Keratinocyte (primary cell): ENCODE measurements at regions not wholly inside any gene's neighbourhood (a gene's known extent, or its start where the extent isn't known, plus 50 kb on each side); places are given as distances from the start of the nearest gene placed in this dataset.

ENCODE experiments used
- DNase-seq: peaks from one replicate; pipeline ENCODE4 v3.0.0-alpha.2; 2011; ENCODE audit warnings: low read depth, missing footprints, low spot score
- FAIRE-seq: peaks from 2 replicates; lab custom pipeline; 2011; peaks lifted over from hg19 to GRCh38; lab: Jason Lieb, UNC
- H2AFZ ChIP-seq: 2 replicates; pipeline ENCODE4 v1.6.0; 2012; ENCODE audit warnings: low read length, control low read depth, inconsistent platforms; ENCODE audit not compliant: control insufficient read depth
- H3K27ac ChIP-seq: 2 replicates; pipeline ENCODE4 v1.5.1; 2011; ENCODE audit warnings: low read length; ENCODE audit not compliant: control insufficient read depth, insufficient read depth
- H3K27me3 ChIP-seq: 3 replicates; pipeline ENCODE4 v1.6.0; 2011; ENCODE audit warnings: low read length; ENCODE audit not compliant: control insufficient read depth, insufficient read depth; ENCODE audit errors: extremely low read depth
- H3K36me3 ChIP-seq, 2 experiments: 2 replicates in 1 of 2; 3 replicates in 1 of 2; pipeline ENCODE4 v1.5.1; 2011; ENCODE audit warnings: low read length in 2 of 2, mild to moderate bottlenecking in 1 of 2; ENCODE audit not compliant: control insufficient read depth in 2 of 2, insufficient read depth in 2 of 2; ENCODE audit errors: extremely low read depth in 1 of 2
- H3K4me1 ChIP-seq: 3 replicates; pipeline ENCODE4 v1.5.1; 2011; ENCODE audit warnings: low read length; ENCODE audit not compliant: control insufficient read depth, insufficient read depth; ENCODE audit errors: extremely low read depth
- H3K4me2 ChIP-seq: 3 replicates; pipeline ENCODE4 v1.6.0; 2011; ENCODE audit warnings: low read depth, low read length; ENCODE audit not compliant: control insufficient read depth, insufficient read depth; ENCODE audit errors: extremely low read depth
- H3K4me3 ChIP-seq, 3 experiments: fragments of 200-600 bp in 1 of 3; sonication (generic) in 1 of 3; 2 replicates in 2 of 3; 3 replicates in 1 of 3; pipeline ENCODE4 v1.5.1; 2011 to 2016; ENCODE audit warnings: low read length in 3 of 3, mild to moderate bottlenecking in 3 of 3, control low read depth in 2 of 3, inconsistent platforms in 1 of 3, low read depth in 1 of 3, mixed read lengths in 1 of 3, mixed run types in 1 of 3, moderate library complexity in 1 of 3; ENCODE audit not compliant: control insufficient read depth in 2 of 3, insufficient read depth in 2 of 3; ENCODE audit errors: extremely low read depth in 1 of 3
- H3K79me2 ChIP-seq: 2 replicates; pipeline ENCODE4 v1.6.0; 2012; ENCODE audit warnings: low read length; ENCODE audit not compliant: control insufficient read depth, insufficient read depth
- H3K9ac ChIP-seq: 3 replicates; pipeline ENCODE4 v1.6.0; 2011; ENCODE audit warnings: low read length; ENCODE audit not compliant: control insufficient read depth, insufficient read depth; ENCODE audit errors: extremely low read depth
- H3K9me1 ChIP-seq: 3 replicates; pipeline ENCODE4 v1.6.0; 2011; ENCODE audit warnings: low read length; ENCODE audit not compliant: control insufficient read depth, insufficient read depth; ENCODE audit errors: extremely low read depth
- H3K9me3 ChIP-seq: 2 replicates; pipeline ENCODE4 v1.5.1; 2012; ENCODE audit warnings: low read depth, low read length; ENCODE audit not compliant: control insufficient read depth
- H4K20me1 ChIP-seq: 3 replicates; pipeline ENCODE4 v1.6.0; 2011; ENCODE audit warnings: low read length; ENCODE audit not compliant: control insufficient read depth, insufficient read depth; ENCODE audit errors: extremely low read depth
- EZH2 ChIP-seq: IDR thresholded peaks from one replicate; pipeline ENCODE4 v1.6.1; 2012; ENCODE audit warnings: inconsistent platforms, mild to moderate bottlenecking, low read length, moderate library complexity
- dilution Hi-C: fragments of 300-500 bp; cut with MboI; formaldehyde crosslinking; loops from one replicate; pipeline ENCODE4 v1.7.0; 2020; ENCODE audit warnings: low sequenced_read_pairs; ENCODE audit not compliant: extremely low pct_ligation_motif_present
- TF ChIP-seq, protein P1 (sequence below), 3 experiments: IDR thresholded peaks in 1 of 3; conservative IDR thresholded peaks in 1 of 3; optimal IDR thresholded peaks in 1 of 3; 2 replicates in 2 of 3; 3 replicates in 1 of 3; pipeline versions ENCODE3 to v1.5.1; 2011; ENCODE audit warnings: low read length in 3 of 3, mild to moderate bottlenecking in 3 of 3, moderate library complexity in 2 of 3, control low read depth in 1 of 3, inconsistent platforms in 1 of 3; ENCODE audit not compliant: insufficient read depth in 2 of 3; ENCODE audit errors: extremely low read depth in 1 of 3

DNA sequence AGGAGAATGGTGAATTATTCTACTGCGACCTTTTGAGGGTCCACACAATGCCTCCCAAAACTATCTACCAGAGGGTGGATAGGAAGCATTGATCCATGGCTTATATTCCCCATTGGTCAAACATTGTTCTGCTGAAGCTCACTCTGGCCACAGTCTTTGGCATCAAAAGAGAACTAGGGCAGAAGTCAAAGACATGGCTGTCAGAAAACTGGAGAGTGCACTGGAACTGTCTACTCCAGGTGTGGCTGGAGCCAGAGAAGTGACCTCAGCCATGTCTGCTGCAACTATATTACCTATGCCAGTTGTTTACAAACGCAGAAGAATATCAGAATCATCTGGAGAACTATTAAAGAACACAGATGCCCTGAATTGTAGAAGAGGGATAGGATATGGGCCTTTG lies 238.7 kb upstream of the USP25 start:
- H3K79me2 ChIP-seq = no peaks in the 10 kb centered on the region
- no peak overlapping the region for H2AFZ ChIP-seq
- no peak overlapping the region for H3K27ac ChIP-seq
- H4K20me1 ChIP-seq = no peaks in the 10 kb centered on the region
- no peak for DNase-seq
- no peaks in the 10 kb centered on the region for H3K36me3 ChIP-seq
- no peak for FAIRE-seq
- TF ChIP-seq, protein P1, sequence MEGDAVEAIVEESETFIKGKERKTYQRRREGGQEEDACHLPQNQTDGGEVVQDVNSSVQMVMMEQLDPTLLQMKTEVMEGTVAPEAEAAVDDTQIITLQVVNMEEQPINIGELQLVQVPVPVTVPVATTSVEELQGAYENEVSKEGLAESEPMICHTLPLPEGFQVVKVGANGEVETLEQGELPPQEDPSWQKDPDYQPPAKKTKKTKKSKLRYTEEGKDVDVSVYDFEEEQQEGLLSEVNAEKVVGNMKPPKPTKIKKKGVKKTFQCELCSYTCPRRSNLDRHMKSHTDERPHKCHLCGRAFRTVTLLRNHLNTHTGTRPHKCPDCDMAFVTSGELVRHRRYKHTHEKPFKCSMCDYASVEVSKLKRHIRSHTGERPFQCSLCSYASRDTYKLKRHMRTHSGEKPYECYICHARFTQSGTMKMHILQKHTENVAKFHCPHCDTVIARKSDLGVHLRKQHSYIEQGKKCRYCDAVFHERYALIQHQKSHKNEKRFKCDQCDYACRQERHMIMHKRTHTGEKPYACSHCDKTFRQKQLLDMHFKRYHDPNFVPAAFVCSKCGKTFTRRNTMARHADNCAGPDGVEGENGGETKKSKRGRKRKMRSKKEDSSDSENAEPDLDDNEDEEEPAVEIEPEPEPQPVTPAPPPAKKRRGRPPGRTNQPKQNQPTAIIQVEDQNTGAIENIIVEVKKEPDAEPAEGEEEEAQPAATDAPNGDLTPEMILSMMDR (optimal IDR thresholded peaks at IDR 0.05 in 1 of 3, IDR thresholded peaks at IDR 0.05 in 1 of 3, conservative IDR thresholded peaks at IDR 0.05 in 1 of 3; ENCODE audit: extremely low read depth in 1 of 3, insufficient read depth in 2 of 3, low read length in 3 of 3) = no peak
- no peaks in the 10 kb centered on the region for H3K27me3 ChIP-seq
- H3K4me1 ChIP-seq = no peaks in the 10 kb centered on the region
- H3K9me3 ChIP-seq = no peaks in the 10 kb centered on the region
- no peaks in the 10 kb centered on the region for H3K9me1 ChIP-seq
- no peak overlapping the region for H3K4me3 ChIP-seq
- dilution Hi-C loops = no loop called here
- H3K9ac ChIP-seq = no peak overlapping the region
- H3K4me2 ChIP-seq = no peak overlapping the region

DNA sequence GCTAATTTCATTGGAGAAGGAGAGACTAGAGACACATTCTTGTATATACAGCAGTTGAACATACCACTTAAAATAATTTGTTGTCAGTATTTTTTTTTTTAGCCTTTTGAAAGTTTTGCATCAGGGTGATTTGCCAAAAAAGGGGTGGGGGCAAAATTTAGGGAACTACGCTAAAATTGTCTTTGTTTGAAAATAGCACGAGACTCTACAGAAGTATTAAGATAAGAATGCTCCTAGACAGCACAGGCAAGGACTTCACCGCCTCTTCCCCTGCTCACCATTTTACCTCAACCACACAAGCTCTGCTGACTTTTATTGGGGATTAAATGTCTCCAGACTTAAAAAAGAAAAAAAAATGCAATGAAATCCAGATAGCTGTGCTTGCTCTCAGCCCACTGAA lies 236.1 kb upstream of the USP25 start:
- FAIRE-seq = no peak
- H3K4me2 ChIP-seq = no peak overlapping the region
- no peak for TF ChIP-seq EZH2
- TF ChIP-seq, protein P1 (optimal IDR thresholded peaks at IDR 0.05 in 1 of 3, IDR thresholded peaks at IDR 0.05 in 1 of 3, conservative IDR thresholded peaks at IDR 0.05 in 1 of 3; ENCODE audit: extremely low read depth in 1 of 3, insufficient read depth in 2 of 3, low read length in 3 of 3) = no peak

More for the DNA sequence above, 236.1 kb upstream of the USP25 start:
- Histone ChIP-seq H3K9ac (no peak overlapping the region), H3K27ac (no peak overlapping the region), H3K9me1 (no peaks in the 10 kb centered on the region), H3K36me3 (no peaks in the 10 kb centered on the region), H3K9me3 (no peaks in the 10 kb centered on the region), H4K20me1 (no peaks in the 10 kb centered on the region), H2AFZ (no peak overlapping the region), H3K4me3 (no peak overlapping the region), H3K27me3 (no peaks in the 10 kb centered on the region), H3K4me1 (peaks cover 4% of the 10 kb centered on the region), H3K79me2 (no peaks in the 10 kb centered on the region)
- dilution Hi-C loops = no loop called here
- DNase-seq = no peak
